Glutamatergic neuron (in vitro differentiated cells): ENCODE measurements at regions not wholly inside any gene's neighbourhood (a gene's known extent, or its start where the extent isn't known, plus 50 kb on each side); places are given as distances from the start of the nearest gene placed in this dataset.
"Not testable (repeated sequence)": the region's sequence is repeated elsewhere in the genome, so short reads cannot be mapped to it uniquely, and the experiment has no call there.

Experiments used
- DNase-seq: peaks from one replicate; pipeline ENCODE4 v3.0.0; 2022
- H3K27ac Mint-ChIP-seq: one replicate; pipeline ENCODE4 v1.8.0; 2020; ENCODE audit warnings: mild to moderate bottlenecking, mixed read lengths, inconsistent platforms; ENCODE audit not compliant: unreplicated experiment
- H3K27me3 Mint-ChIP-seq: one replicate; pipeline ENCODE4 v1.8.0; 2020; ENCODE audit warnings: mild to moderate bottlenecking, moderate library complexity, mixed read lengths, inconsistent platforms; ENCODE audit not compliant: unreplicated experiment
- H3K36me3 Mint-ChIP-seq: one replicate; pipeline ENCODE4 v1.8.0; 2020; ENCODE audit warnings: mild to moderate bottlenecking, mixed read lengths, inconsistent platforms; ENCODE audit not compliant: unreplicated experiment
- H3K4me1 Mint-ChIP-seq: one replicate; pipeline ENCODE4 v1.8.0; 2020; ENCODE audit warnings: mild to moderate bottlenecking, low read depth, mixed read lengths, inconsistent platforms; ENCODE audit not compliant: unreplicated experiment
- H3K4me3 Mint-ChIP-seq: one replicate; pipeline ENCODE4 v1.8.0; 2020; ENCODE audit warnings: mild to moderate bottlenecking, mixed read lengths, inconsistent platforms; ENCODE audit not compliant: unreplicated experiment
- H3K9me3 Mint-ChIP-seq: one replicate; pipeline ENCODE4 v1.8.0; 2020; ENCODE audit warnings: mild to moderate bottlenecking, moderate library complexity, mixed read lengths, inconsistent platforms; ENCODE audit not compliant: unreplicated experiment
- CTCF ChIP-seq: fragments of 200-600 bp; sonication (generic); IDR thresholded peaks from one replicate; pipeline ENCODE4 v1.5.0; 2021; ENCODE audit not compliant: partially characterized antibody, unreplicated experiment

GRCh38 chr10:57661206-57661605 lies 606.5 kb downstream of the IPMK start:
- Mint-ChIP-seq H3K36me3 (no peaks in the 10 kb centered on the region), H3K9me3 (no peaks in the 10 kb centered on the region), H3K4me1 (no peaks in the 10 kb centered on the region), H3K4me3 (no peak overlapping the region), H3K27me3 (peaks cover 1% of the 10 kb centered on the region), H3K27ac (no peak overlapping the region)
- DNase-seq, result no peak
- TF ChIP-seq CTCF, result no peak

- peaks cover 1% of the 10 kb centered on the region for H3K9me3 Mint-ChIP-seq
- H3K27ac Mint-ChIP-seq, result no peak overlapping the region
- H3K4me1 Mint-ChIP-seq, result no peaks in the 10 kb centered on the region
- peak; percentile 91 for TF ChIP-seq CTCF
- peak; percentile 65 for DNase-seq
- no peak overlapping the region for H3K4me3 Mint-ChIP-seq
- H3K27me3 Mint-ChIP-seq, result no peaks in the 10 kb centered on the region
- H3K36me3 Mint-ChIP-seq, result no peaks in the 10 kb centered on the region
These were observed 610.4 kb downstream of the IPMK start for GRCh38 chr10:57657164-57657765.

- no peaks in the 10 kb centered on the region for H3K4me1 Mint-ChIP-seq
- TF ChIP-seq CTCF, result no peak
- no peak overlapping the region for H3K27ac Mint-ChIP-seq
- DNase-seq, result no peak
- no peak overlapping the region for H3K4me3 Mint-ChIP-seq
- peaks cover 1% of the 10 kb centered on the region for H3K9me3 Mint-ChIP-seq
- H3K27me3 Mint-ChIP-seq, result no peaks in the 10 kb centered on the region
- no peaks in the 10 kb centered on the region for H3K36me3 Mint-ChIP-seq
These were observed 612.8 kb downstream of the IPMK start for GRCh38 chr10:57654856-57655255.

- H3K27ac Mint-ChIP-seq, DNase-seq, H3K36me3 Mint-ChIP-seq: not testable (repeated sequence)
These were observed 622.6 kb downstream of the IPMK start for GRCh38 chr10:57645108-57645507.

GRCh38 chr10:57638411-57638810 lies 629.3 kb downstream of the IPMK start:
- H3K9me3 Mint-ChIP-seq, result no peaks in the 10 kb centered on the region
- no peak overlapping the region for H3K27ac Mint-ChIP-seq
- H3K27me3 Mint-ChIP-seq, result no peaks in the 10 kb centered on the region
- no peaks in the 10 kb centered on the region for H3K36me3 Mint-ChIP-seq
- no peaks in the 10 kb centered on the region for H3K4me1 Mint-ChIP-seq
- no peak overlapping the region for H3K4me3 Mint-ChIP-seq
- no peak for DNase-seq
- TF ChIP-seq CTCF, result no peak

More at GRCh38 chr10:57645108-57645507, 622.6 kb downstream of the IPMK start:
- H3K27me3 Mint-ChIP-seq, H3K9me3 Mint-ChIP-seq, H3K4me3 Mint-ChIP-seq, H3K4me1 Mint-ChIP-seq: not testable (repeated sequence)
